K562 (cell line): ENCODE measurements at regions not wholly inside any gene's neighbourhood (a gene's known extent, or its start where the extent isn't known, plus 50 kb on each side); places are given as distances from the start of the nearest gene placed in this dataset.

ENCODE experiments used
- ATAC-seq: fragments of 200-7000 bp; cut with Tn5 transposase; 3 replicates; pipeline ENCODE4 v1.9.1; 2020; ENCODE audit warnings: moderate library complexity
- BruUV-seq: library from RNA; stranded (reverse); fragments of 400-500 nt; replicated peaks from 2 replicates; lab custom pipeline; 2021; lab: Mats Ljungman, UMichigan
- CTCF ChIA-PET: fragments of 300-600 bp; formaldehyde crosslinking; extraction: SDS; loops from one replicate; lab custom pipeline; 2021; ENCODE audit warnings: low intra/inter-chr PET ratio; lab: Yijun Ruan, JAX
- POLR2A ChIA-PET: fragments of 300-600, 350-650 bp; sonication (Branson Sonifier 250); formaldehyde crosslinking; extraction: SDS; loops from one replicate; lab custom pipeline; 2021; ENCODE audit warnings: antibody characterized with exemption, inconsistent platforms; lab: Yijun Ruan, JAX
- DNase-seq, 4 experiments: peaks; one replicate each; pipeline versions ENCODE4 v3.0.0 to v3.0.0-alpha.2; 2011 to 2018; ENCODE audit warnings: low spot score in 3 of 4, mixed read lengths in 3 of 4; ENCODE audit errors: extremely low read depth in 1 of 4
- FAIRE-seq: peaks from 2 replicates; lab custom pipeline; 2011; peaks lifted over from hg19 to GRCh38; lab: Jason Lieb, UNC
- H2AFZ ChIP-seq: 2 replicates; pipeline ENCODE4 v1.6.0; 2011; ENCODE audit warnings: low read depth, low read length, control low read depth, inconsistent platforms
- H3K27ac ChIP-seq: fragments of 200-600 bp; 3 replicates; pipeline ENCODE4 v1.8.0; 2011; ENCODE audit warnings: low read depth, mild to moderate bottlenecking, control low read depth, inconsistent platforms, low read length, moderate library complexity, mixed read lengths; ENCODE audit errors: extremely low read depth
- H3K27me3 ChIP-seq, 2 experiments: fragments of 300-600 bp in 1 of 2; 2 replicates in 1 of 2; 3 replicates in 1 of 2; pipeline versions ENCODE4 v1.6.0 to v1.8.0; 2011; ENCODE audit warnings: inconsistent platforms in 2 of 2, low read length in 2 of 2, mild to moderate bottlenecking in 1 of 2, mixed read lengths in 1 of 2, moderate library complexity in 1 of 2; ENCODE audit not compliant: control insufficient read depth in 2 of 2, insufficient read depth in 2 of 2
- H3K36me3 ChIP-seq: fragments of 300-600 bp; 3 replicates; pipeline ENCODE4 v1.8.0; 2011; ENCODE audit warnings: mild to moderate bottlenecking, low read length, inconsistent platforms; ENCODE audit not compliant: control insufficient read depth, insufficient read depth
- H3K4me1 ChIP-seq, 2 experiments: fragments of 200-600 bp in 1 of 2; replicated peaks in 1 of 2; 2 replicates in 1 of 2; 3 replicates in 1 of 2; pipeline versions ENCODE4 v1.5.1 to v1.8.0; 2011; ENCODE audit warnings: inconsistent platforms in 2 of 2, low read length in 2 of 2, mild to moderate bottlenecking in 1 of 2, mixed read lengths in 1 of 2, moderate library complexity in 1 of 2; ENCODE audit not compliant: control insufficient read depth in 2 of 2, insufficient read depth in 2 of 2
- H3K4me2 ChIP-seq: 2 replicates; pipeline ENCODE4 v1.6.1; 2011; ENCODE audit warnings: low read length, control low read depth, inconsistent platforms, mixed read lengths; ENCODE audit not compliant: insufficient read depth
- H3K4me3 ChIP-seq: fragments of 200-600 bp; sonication (generic), shearing (Covaris generic); 2 replicates; pipeline ENCODE4 v1.5.1; 2016; ENCODE audit warnings: control low read depth, inconsistent platforms
- H3K79me2 ChIP-seq: fragments of 200-600 bp; 3 replicates; pipeline ENCODE4 v1.8.0; 2011; ENCODE audit warnings: low read length, inconsistent platforms; ENCODE audit not compliant: control insufficient read depth, insufficient read depth
- H3K9ac ChIP-seq, 2 experiments: 2 replicates each; pipeline versions ENCODE4 v1.6.0 to v1.6.1; 2011; ENCODE audit warnings: low read depth in 2 of 2, low read length in 2 of 2, control low read depth in 1 of 2, inconsistent platforms in 1 of 2, mild to moderate bottlenecking in 1 of 2, mixed read lengths in 1 of 2; ENCODE audit not compliant: insufficient read depth in 1 of 2
- H3K9me1 ChIP-seq: one replicate; pipeline ENCODE4 v1.6.0; 2011; ENCODE audit warnings: inconsistent platforms, mild to moderate bottlenecking, low read length, moderate library complexity; ENCODE audit not compliant: control insufficient read depth, insufficient read depth
- H3K9me3 ChIP-seq: replicated peaks from 2 replicates; pipeline ENCODE4 v1.5.1; 2011; ENCODE audit warnings: low read depth, low read length, inconsistent platforms; ENCODE audit not compliant: control insufficient read depth, insufficient read depth
- H4K20me1 ChIP-seq: replicated peaks from 2 replicates; pipeline ENCODE4 v1.6.1; 2011; ENCODE audit warnings: low read length, inconsistent platforms, mixed read lengths; ENCODE audit not compliant: control insufficient read depth, insufficient read depth
- CHD2 ChIP-seq: IDR thresholded peaks from 2 replicates; pipeline ENCODE4 v1.6.1; 2011; ENCODE audit warnings: low read depth, low read length
- E2F3 ChIP-seq: fragments of 250-450 bp; sonication (Bioruptor Pico); IDR thresholded peaks from 2 replicates; pipeline ENCODE4 v1.4.0; 2020; ENCODE audit warnings: mild to moderate bottlenecking
- IRF2 ChIP-seq: sonication (generic); formaldehyde crosslinking; IDR thresholded peaks from 2 replicates; pipeline ENCODE4 v1.8.1; 2022; ENCODE audit warnings: mild to moderate bottlenecking, missing genetic modification reagents
- LARP7 ChIP-seq: fragments of 450-650 bp; IDR thresholded peaks from 2 replicates; pipeline ENCODE4 v1.6.1; 2016
- MBD2 ChIP-seq: sonication (generic); IDR thresholded peaks from 2 replicates; pipeline ENCODE4 v1.6.1; 2016; ENCODE audit warnings: low read depth, borderline replicate concordance
- MYBL2 ChIP-seq, 2 experiments: fragments of 450-650 bp in 1 of 2; sonication (generic) in 1 of 2; formaldehyde crosslinking in 1 of 2; IDR thresholded peaks; 2 replicates each; pipeline versions ENCODE4 v1.6.1 to v1.8.1; 2017 to 2022; ENCODE audit warnings: borderline replicate concordance in 1 of 2, inconsistent platforms in 1 of 2, low read depth in 1 of 2, mild to moderate bottlenecking in 1 of 2, missing genetic modification reagents in 1 of 2, moderate library complexity in 1 of 2
- NR4A1 ChIP-seq, 2 experiments: fragments of 250-450 bp in 1 of 2; fragments of 450-650 bp in 1 of 2; sonication (Bioruptor Pico) in 1 of 2; IDR thresholded peaks; 2 replicates each; pipeline versions ENCODE4 v1.4.0 to v1.6.1; 2016 to 2020; ENCODE audit warnings: mild to moderate bottlenecking in 2 of 2, missing compliant biosample characterization in 1 of 2, missing genetic modification characterization in 1 of 2, moderate library complexity in 1 of 2
- PCBP2 ChIP-seq: fragments of 200-400 bp; formaldehyde crosslinking; IDR thresholded peaks from 2 replicates; pipeline ENCODE4 v1.6.1; 2018; ENCODE audit warnings: low read length, low read depth, mild to moderate bottlenecking, moderate library complexity; ENCODE audit not compliant: poor library complexity, severe bottlenecking
- SAP30 ChIP-seq: fragments of 200-600 bp; sonication (generic); IDR thresholded peaks from 2 replicates; pipeline ENCODE4 v1.6.1; 2012; ENCODE audit warnings: borderline replicate concordance, low read depth, mild to moderate bottlenecking, moderate library complexity, low read length, control low read depth, inconsistent platforms; ENCODE audit not compliant: insufficient read depth, poor library complexity, severe bottlenecking
- SMARCA5 ChIP-seq: fragments of 450-650 bp; IDR thresholded peaks from 2 replicates; pipeline ENCODE4 v1.6.1; 2016
- SREBF1 ChIP-seq: fragments of 150-350 bp; IDR thresholded peaks from 2 replicates; pipeline ENCODE4 v1.6.1; 2014; ENCODE audit warnings: antibody characterized with exemption, low read depth, low read length, borderline replicate concordance
- TFAM ChIP-seq: fragments of 250-450 bp; sonication (Bioruptor Pico); conservative IDR thresholded peaks from 2 replicates; pipeline ENCODE4 v1.5.0; 2021; ENCODE audit warnings: mild to moderate bottlenecking, moderate library complexity
- ZNF140 ChIP-seq: fragments of 250-450 bp; sonication (Bioruptor Pico); IDR thresholded peaks from 2 replicates; pipeline ENCODE4 v1.8.0; 2021; ENCODE audit warnings: moderate library complexity, mild to moderate bottlenecking, inconsistent platforms
- ZNF146 ChIP-seq: IDR thresholded peaks from one replicate; pipeline ENCODE4 v1.6.1; 2018; ENCODE audit warnings: missing compliant biosample characterization; ENCODE audit not compliant: unreplicated experiment
- ZNF282 ChIP-seq: sonication (generic); formaldehyde crosslinking; IDR thresholded peaks from 2 replicates; pipeline ENCODE4 v1.8.1; 2023; ENCODE audit warnings: missing genetic modification reagents
- ZNF444 ChIP-seq: fragments of 250-450 bp; sonication (Bioruptor Pico); IDR thresholded peaks from 2 replicates; pipeline ENCODE4 v1.4.0; 2020; ENCODE audit warnings: mild to moderate bottlenecking, moderate library complexity
- WGBS: fragments of 100-300 bp; shearing (Covaris generic); methylation state at CpG from one replicate; pipeline ENCODE4 v1.1.6; 2016; ENCODE audit warnings: low coverage, mixed read lengths; ENCODE audit not compliant: insufficient coverage; ENCODE audit errors: missing lambda C conversion rate; 5-methylcytosine and 5-hydroxymethylcytosine counted together
- in situ Hi-C: fragments of 300-500 bp; cut with MboI; formaldehyde crosslinking; loops from 4 replicates; pipeline ENCODE4 v1.15.0; 2018; ENCODE audit warnings: inconsistent platforms, mixed read lengths
- intact Hi-C: fragments of 100-400 bp; cut with micrococcal nuclease; formaldehyde crosslinking; loops from 2 replicates; pipeline ENCODE4 v1.14.2; 2022
- TF ChIP-seq, protein P1 (sequence below): sonication (generic); formaldehyde crosslinking; IDR thresholded peaks from 2 replicates; pipeline ENCODE4 v1.8.1; 2023; ENCODE audit warnings: mild to moderate bottlenecking, missing genetic modification reagents

DNA sequence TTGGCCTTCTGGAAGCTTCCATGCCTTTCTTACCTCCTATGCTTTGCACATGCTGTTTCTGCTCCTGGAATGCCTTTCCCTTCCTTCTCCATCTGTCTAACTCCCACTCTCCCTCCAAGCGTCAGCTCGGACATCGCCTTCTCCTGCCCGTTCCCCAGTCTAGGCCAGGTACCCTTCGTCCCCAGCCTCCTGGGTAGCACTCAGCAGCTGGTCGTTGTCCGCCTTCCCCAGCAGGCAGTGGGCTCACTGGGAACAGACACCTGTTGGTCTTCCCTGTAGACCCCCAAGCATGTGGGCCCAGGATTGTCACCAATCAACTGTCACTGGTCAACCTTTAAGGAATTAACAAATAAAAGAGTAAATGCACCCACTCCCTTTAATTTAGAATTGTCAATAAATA lies 202.2 kb downstream of the RGS3 start:
- no peaks in the 10 kb centered on the region for H3K4me1 ChIP-seq
- H4K20me1 ChIP-seq = peaks cover 3% of the 10 kb centered on the region; the same call in 1 of the 2 replicates
- BruUV-seq = no TSS peak
- no peak overlapping the region for H3K4me2 ChIP-seq
- no peak for TF ChIP-seq MYBL2 (IDR thresholded peaks at IDR 0.05; ENCODE audit: low read depth)
- no peak for TF ChIP-seq MYBL2 (CRISPR knock-in tag; IDR thresholded peaks at IDR 0.05; ENCODE audit: borderline replicate concordance)
- TF ChIP-seq TFAM (CRISPR knock-in tag) = no peak
- TF ChIP-seq ZNF146 (CRISPR knock-in tag) = no peak
- no peak for TF ChIP-seq ZNF444 (CRISPR knock-in tag)
- no peak for TF ChIP-seq CHD2
- no peak for TF ChIP-seq PCBP2
- TF ChIP-seq LARP7 = no peak
- no peak for TF ChIP-seq ZNF282 (CRISPR knock-in tag)
- TF ChIP-seq E2F3 (CRISPR knock-in tag) = no peak
- no peak for TF ChIP-seq NR4A1 (CRISPR knock-in tag; IDR thresholded peaks at IDR 0.05)
- no peak for TF ChIP-seq NR4A1 (tag; IDR thresholded peaks at IDR 0.05)
- TF ChIP-seq SMARCA5 = no peak
- no peak for TF ChIP-seq MBD2
- TF ChIP-seq IRF2 (CRISPR knock-in tag) = no peak
- TF ChIP-seq ZNF140 (CRISPR knock-in tag) = no peak
- TF ChIP-seq, protein P1, sequence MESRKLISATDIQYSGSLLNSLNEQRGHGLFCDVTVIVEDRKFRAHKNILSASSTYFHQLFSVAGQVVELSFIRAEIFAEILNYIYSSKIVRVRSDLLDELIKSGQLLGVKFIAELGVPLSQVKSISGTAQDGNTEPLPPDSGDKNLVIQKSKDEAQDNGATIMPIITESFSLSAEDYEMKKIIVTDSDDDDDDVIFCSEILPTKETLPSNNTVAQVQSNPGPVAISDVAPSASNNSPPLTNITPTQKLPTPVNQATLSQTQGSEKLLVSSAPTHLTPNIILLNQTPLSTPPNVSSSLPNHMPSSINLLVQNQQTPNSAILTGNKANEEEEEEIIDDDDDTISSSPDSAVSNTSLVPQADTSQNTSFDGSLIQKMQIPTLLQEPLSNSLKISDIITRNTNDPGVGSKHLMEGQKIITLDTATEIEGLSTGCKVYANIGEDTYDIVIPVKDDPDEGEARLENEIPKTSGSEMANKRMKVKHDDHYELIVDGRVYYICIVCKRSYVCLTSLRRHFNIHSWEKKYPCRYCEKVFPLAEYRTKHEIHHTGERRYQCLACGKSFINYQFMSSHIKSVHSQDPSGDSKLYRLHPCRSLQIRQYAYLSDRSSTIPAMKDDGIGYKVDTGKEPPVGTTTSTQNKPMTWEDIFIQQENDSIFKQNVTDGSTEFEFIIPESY (CRISPR knock-in tag) = no peak
- TF ChIP-seq SAP30 = no peak
- TF ChIP-seq SREBF1 = no peak
- H3K36me3 ChIP-seq = no peaks in the 10 kb centered on the region
- ATAC-seq (no peak), DNase-seq (no peak), FAIRE-seq (no peak)
- no peaks in the 10 kb centered on the region for H3K79me2 ChIP-seq
- CTCF ChIA-PET = no interaction called here
- peaks cover 32 to 57% of the 10 kb centered on the region in 2 experiments for H3K27me3 ChIP-seq
- 5% methylated on average over 7 of the region's 7 CpGs for WGBS
- no peak overlapping the region for H3K27ac ChIP-seq
- no peaks in the 10 kb centered on the region for H3K9me3 ChIP-seq
- POLR2A ChIA-PET = interaction anchor here (0.6 kb wide), 1 partner anchor 1062 kb away, joined by 3 read pairs; no protein-coding TSS in a partner anchor
- H2AFZ ChIP-seq = no peak overlapping the region
- no peak overlapping the region for H3K4me3 ChIP-seq
- in situ Hi-C loops = no loop called here
- no peak overlapping the region for H3K9ac ChIP-seq
- intact Hi-C loops = no loop called here
- no peaks in the 10 kb centered on the region for H3K9me1 ChIP-seq
